H9 (cell line): ENCODE measurements at regions not wholly inside any gene's neighbourhood (a gene's known extent, or its start where the extent isn't known, plus 50 kb on each side); places are given as distances from the start of the nearest gene placed in this dataset.

Source experiments
- DNase-seq: peaks from one replicate; pipeline ENCODE4 v3.0.0-alpha.2; 2017
- H2AFZ ChIP-seq: one replicate; pipeline ENCODE4 v1.6.1; 2013; ENCODE audit warnings: mild to moderate bottlenecking, low read length, control low read depth, moderate library complexity
- H2AK5ac ChIP-seq: 2 replicates; pipeline ENCODE4 v1.6.1; 2013; ENCODE audit warnings: low read length, control low read depth, mixed read lengths; ENCODE audit not compliant: insufficient read length
- H2BK120ac ChIP-seq: one replicate; pipeline ENCODE4 v1.6.1; 2013; ENCODE audit warnings: low read depth, mild to moderate bottlenecking, low read length, control low read depth, inconsistent platforms; ENCODE audit not compliant: poor library complexity, severe bottlenecking
- H2BK12ac ChIP-seq: 2 replicates; pipeline ENCODE4 v1.6.1; 2013; ENCODE audit warnings: low read length, control low read depth, mixed read lengths, low read depth; ENCODE audit not compliant: insufficient read length
- H2BK15ac ChIP-seq: 2 replicates; pipeline ENCODE4 v1.6.1; 2013; ENCODE audit warnings: low read depth, low read length, control low read depth
- H2BK20ac ChIP-seq: one replicate; pipeline ENCODE4 v1.6.1; 2013; ENCODE audit warnings: low read depth, mild to moderate bottlenecking, low read length, control low read depth, inconsistent platforms; ENCODE audit not compliant: poor library complexity, severe bottlenecking
- H2BK5ac ChIP-seq: 2 replicates; pipeline ENCODE4 v1.6.1; 2013; ENCODE audit warnings: low read length, control low read depth, mixed read lengths; ENCODE audit not compliant: insufficient read length
- H3K14ac ChIP-seq: 2 replicates; pipeline ENCODE4 v1.6.1; 2013; ENCODE audit warnings: low read length, control low read depth; ENCODE audit not compliant: insufficient read depth
- H3K18ac ChIP-seq: 2 replicates; pipeline ENCODE4 v1.6.1; 2013; ENCODE audit warnings: low read depth, mild to moderate bottlenecking, mixed read lengths, low read length, control low read depth; ENCODE audit not compliant: insufficient read length
- H3K23ac ChIP-seq: 2 replicates; pipeline ENCODE4 v1.6.1; 2013; ENCODE audit warnings: low read length, control low read depth, mixed read lengths, low read depth; ENCODE audit not compliant: insufficient read length
- H3K23me2 ChIP-seq: 2 replicates; pipeline ENCODE4 v1.6.1; 2013; ENCODE audit warnings: low read depth, mild to moderate bottlenecking, mixed read lengths, low read length, control low read depth; ENCODE audit not compliant: insufficient read length, poor library complexity, severe bottlenecking
- H3K27ac ChIP-seq: 2 replicates; pipeline ENCODE4 v1.5.1; 2013; ENCODE audit warnings: low read length, control low read depth, mixed read lengths, low read depth; ENCODE audit not compliant: insufficient read length
- H3K27me3 ChIP-seq: 2 replicates; pipeline ENCODE4 v1.6.1; 2013; ENCODE audit warnings: low read length, control low read depth, inconsistent platforms; ENCODE audit not compliant: insufficient read depth
- H3K4ac ChIP-seq: 2 replicates; pipeline ENCODE4 v1.6.1; 2013; ENCODE audit warnings: low read depth, mild to moderate bottlenecking, control low read depth, inconsistent platforms, low read length, moderate library complexity
- H3K4me1 ChIP-seq: 2 replicates; pipeline ENCODE4 v1.6.1; 2013; ENCODE audit warnings: low read length, control low read depth, inconsistent platforms; ENCODE audit not compliant: insufficient read depth
- H3K4me2 ChIP-seq: 2 replicates; pipeline ENCODE4 v1.6.1; 2013; ENCODE audit warnings: low read length, control low read depth, mixed read lengths; ENCODE audit not compliant: insufficient read length, insufficient read depth
- H3K56ac ChIP-seq: 2 replicates; pipeline ENCODE4 v1.6.1; 2013; ENCODE audit warnings: low read depth, mild to moderate bottlenecking, mixed read lengths, low read length, control low read depth; ENCODE audit not compliant: insufficient read length
- H3K79me1 ChIP-seq: 2 replicates; pipeline ENCODE4 v1.6.1; 2013; ENCODE audit warnings: low read depth, mild to moderate bottlenecking, moderate library complexity, low read length, control low read depth, inconsistent platforms; ENCODE audit not compliant: insufficient read depth, poor library complexity, severe bottlenecking
- H3K79me2 ChIP-seq: 2 replicates; pipeline ENCODE4 v1.6.1; 2013; ENCODE audit warnings: low read length, control low read depth, inconsistent platforms; ENCODE audit not compliant: insufficient read depth
- H3K9ac ChIP-seq: 2 replicates; pipeline ENCODE4 v1.6.1; 2013; ENCODE audit warnings: low read length, control low read depth, mixed read lengths; ENCODE audit not compliant: insufficient read length; ENCODE audit errors: extremely low read depth
- H3K9me3 ChIP-seq: one replicate; pipeline ENCODE4 v1.6.1; 2013; ENCODE audit warnings: low read depth, low read length, inconsistent platforms; ENCODE audit not compliant: control insufficient read depth
- H3T11ph ChIP-seq: one replicate; pipeline ENCODE4 v1.6.1; 2013; ENCODE audit warnings: mild to moderate bottlenecking, low read length, control low read depth, inconsistent platforms
- H4K20me1 ChIP-seq: one replicate; pipeline ENCODE4 v1.6.1; 2013; ENCODE audit not compliant: control insufficient read depth, insufficient read length, insufficient read depth
- H4K5ac ChIP-seq: 2 replicates; pipeline ENCODE4 v1.6.1; 2013; ENCODE audit warnings: low read depth, mild to moderate bottlenecking, mixed read lengths, low read length, control low read depth; ENCODE audit not compliant: insufficient read length
- H4K8ac ChIP-seq: replicated peaks from 2 replicates; pipeline ENCODE4 v1.6.1; 2013; ENCODE audit warnings: low read length, control low read depth, mixed read lengths, low read depth; ENCODE audit not compliant: insufficient read length
- H4K91ac ChIP-seq: 2 replicates; pipeline ENCODE4 v1.6.1; 2013; ENCODE audit warnings: low read depth, mild to moderate bottlenecking, moderate library complexity, mixed read lengths, low read length, control low read depth; ENCODE audit not compliant: insufficient read length
- H3K27ac Mint-ChIP-seq, 3 experiments: 2 replicates in 2 of 3; 3 replicates in 1 of 3; pipeline ENCODE4 v1.8.0; 2020 to 2021; ENCODE audit warnings: mixed read lengths in 3 of 3, mild to moderate bottlenecking in 1 of 3, moderate library complexity in 1 of 3
- H3K27me3 Mint-ChIP-seq: 2 replicates; pipeline ENCODE4 v1.8.0; 2021; ENCODE audit warnings: low read depth, mild to moderate bottlenecking, moderate library complexity, mixed read lengths
- H3K36me3 Mint-ChIP-seq, 3 experiments: 2 replicates in 2 of 3; 3 replicates in 1 of 3; pipeline ENCODE4 v1.8.0; 2020 to 2021; ENCODE audit warnings: low read depth in 3 of 3, mixed read lengths in 3 of 3; ENCODE audit not compliant: insufficient read depth in 1 of 3
- H3K4me1 Mint-ChIP-seq, 2 experiments: 2 replicates each; pipeline ENCODE4 v1.8.0; 2020; ENCODE audit warnings: mixed read lengths in 2 of 2
- H3K4me3 Mint-ChIP-seq, 2 experiments: 2 replicates in 1 of 2; 3 replicates in 1 of 2; pipeline ENCODE4 v1.8.0; 2020 to 2021; ENCODE audit warnings: mild to moderate bottlenecking in 2 of 2, mixed read lengths in 2 of 2, moderate library complexity in 1 of 2
- H3K9me3 Mint-ChIP-seq, 2 experiments: 2 replicates in 1 of 2; 3 replicates in 1 of 2; pipeline ENCODE4 v1.8.0; 2020; ENCODE audit warnings: mild to moderate bottlenecking in 2 of 2, mixed read lengths in 2 of 2, moderate library complexity in 1 of 2
- WGBS: extraction: QIAGEN DNeasy Blood & Tissue Kit; methylation state at CpG from one replicate; pipeline ENCODE4 v1.1.7; 2013; ENCODE audit warnings: missing lambda C conversion rate, low lambda C conversion rate, mixed read lengths; ENCODE audit not compliant: insufficient read length; ENCODE audit errors: extremely low coverage; 5-methylcytosine and 5-hydroxymethylcytosine counted together
- TF ChIP-seq, protein P1 (sequence below): fragments of 200-600 bp; sonication (generic); conservative IDR thresholded peaks from 3 replicates; pipeline ENCODE4 v1.8.0; 2021; ENCODE audit warnings: antibody characterized with exemption, mild to moderate bottlenecking

DNA sequence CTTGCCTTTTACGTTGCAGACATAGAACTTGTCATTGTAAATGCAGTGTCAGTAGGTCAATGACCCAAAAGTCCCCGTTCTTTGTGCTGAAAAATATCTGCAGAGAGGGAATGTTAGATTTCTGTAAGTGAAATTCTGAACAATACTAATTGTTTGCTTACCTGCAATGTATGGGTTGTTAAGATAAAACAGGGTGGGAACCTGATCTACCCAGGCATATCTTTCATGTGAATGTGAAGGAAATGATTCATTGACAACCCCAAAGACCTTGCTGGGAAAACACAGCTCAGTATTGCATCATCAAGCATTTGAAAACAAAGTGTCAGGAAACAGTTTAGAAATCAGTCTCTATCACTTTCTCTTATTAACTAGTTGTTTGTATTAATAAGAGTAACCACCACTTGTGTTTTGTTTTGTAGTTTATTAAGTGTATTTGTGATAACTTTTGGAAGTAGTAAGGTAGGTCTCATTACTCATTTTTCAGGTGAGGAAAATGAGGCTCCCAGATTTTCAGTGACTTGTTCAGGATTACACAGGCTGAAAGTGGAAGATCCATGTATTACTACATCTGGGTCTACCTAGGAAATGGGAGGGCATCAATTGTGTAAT, 57.9 kb upstream of the SLC38A2 start:
- Mint-ChIP-seq H3K9me3 (peaks cover 27 to 29% of the 10 kb centered on the region in 2 experiments), H3K27me3 (no peaks in the 10 kb centered on the region; the same call in 1 of the 2 replicates), H3K4me3 (no peak overlapping the region), H3K27ac (peak overlapping the region; percentile 56 to 93 (median 78); a peak in 5 of 7 replicates), H3K4me1 (peaks cover 11 to 14% of the 10 kb centered on the region in 2 experiments), H3K36me3 (peaks cover 27 to 28% (median 28%) of the 10 kb centered on the region in 3 experiments)
- H3K23me2 ChIP-seq: no peaks in the 10 kb centered on the region
- H4K5ac ChIP-seq: no peak overlapping the region
- no peak overlapping the region for H3T11ph ChIP-seq
- H3K27ac ChIP-seq: peak overlapping the region; percentile 32
- H3K14ac ChIP-seq: no peak overlapping the region
- no peak overlapping the region for H2BK15ac ChIP-seq
- H3K4ac ChIP-seq: no peak overlapping the region
- no peak overlapping the region for H2BK20ac ChIP-seq
- no peak overlapping the region for H2BK5ac ChIP-seq
- H3K56ac ChIP-seq: no peak overlapping the region
- H3K79me2 ChIP-seq: no peaks in the 10 kb centered on the region
- H3K18ac ChIP-seq: no peak overlapping the region
- no peak overlapping the region for H4K91ac ChIP-seq
- H2BK120ac ChIP-seq: no peak overlapping the region
- no peaks in the 10 kb centered on the region for H3K79me1 ChIP-seq
- no peaks in the 10 kb centered on the region for H3K4me1 ChIP-seq
- H3K23ac ChIP-seq: no peak overlapping the region
- no peak for DNase-seq
- WGBS: no CpG with 5 or more reads among the region's 2 CpGs
- no peaks in the 10 kb centered on the region for H3K27me3 ChIP-seq
- H4K20me1 ChIP-seq: no peaks in the 10 kb centered on the region
- no peak overlapping the region for H2AFZ ChIP-seq
- no peak overlapping the region for H3K4me2 ChIP-seq
- no peak overlapping the region for H3K9ac ChIP-seq
- H4K8ac ChIP-seq: no peak overlapping the region
- TF ChIP-seq, protein P1, sequence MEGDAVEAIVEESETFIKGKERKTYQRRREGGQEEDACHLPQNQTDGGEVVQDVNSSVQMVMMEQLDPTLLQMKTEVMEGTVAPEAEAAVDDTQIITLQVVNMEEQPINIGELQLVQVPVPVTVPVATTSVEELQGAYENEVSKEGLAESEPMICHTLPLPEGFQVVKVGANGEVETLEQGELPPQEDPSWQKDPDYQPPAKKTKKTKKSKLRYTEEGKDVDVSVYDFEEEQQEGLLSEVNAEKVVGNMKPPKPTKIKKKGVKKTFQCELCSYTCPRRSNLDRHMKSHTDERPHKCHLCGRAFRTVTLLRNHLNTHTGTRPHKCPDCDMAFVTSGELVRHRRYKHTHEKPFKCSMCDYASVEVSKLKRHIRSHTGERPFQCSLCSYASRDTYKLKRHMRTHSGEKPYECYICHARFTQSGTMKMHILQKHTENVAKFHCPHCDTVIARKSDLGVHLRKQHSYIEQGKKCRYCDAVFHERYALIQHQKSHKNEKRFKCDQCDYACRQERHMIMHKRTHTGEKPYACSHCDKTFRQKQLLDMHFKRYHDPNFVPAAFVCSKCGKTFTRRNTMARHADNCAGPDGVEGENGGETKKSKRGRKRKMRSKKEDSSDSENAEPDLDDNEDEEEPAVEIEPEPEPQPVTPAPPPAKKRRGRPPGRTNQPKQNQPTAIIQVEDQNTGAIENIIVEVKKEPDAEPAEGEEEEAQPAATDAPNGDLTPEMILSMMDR: no peak
- H2BK12ac ChIP-seq: no peak overlapping the region
- H3K9me3 ChIP-seq: peaks cover 10% of the 10 kb centered on the region
- no peak overlapping the region for H2AK5ac ChIP-seq
